HEK293T (cell line): ENCODE measurements at regions not wholly inside any gene's neighbourhood (a gene's known extent, or its start where the extent isn't known, plus 50 kb on each side); places are given as distances from the start of the nearest gene placed in this dataset.

Source experiments
- ARNT ChIP-seq: fragments of 450-650 bp; IDR thresholded peaks from 2 replicates; pipeline ENCODE4 v1.6.1; 2017; ENCODE audit warnings: mild to moderate bottlenecking
- BHLHE40 ChIP-seq: fragments of 450-650 bp; IDR thresholded peaks from 2 replicates; pipeline ENCODE4 v1.6.1; 2016; ENCODE audit warnings: mild to moderate bottlenecking, moderate library complexity, borderline replicate concordance
- CTBP1 ChIP-seq: fragments of 450-650 bp; IDR thresholded peaks from 2 replicates; pipeline ENCODE4 v1.6.1; 2016; ENCODE audit warnings: borderline replicate concordance
- ELF4 ChIP-seq: fragments of 450-650 bp; IDR thresholded peaks from 2 replicates; pipeline ENCODE4 v1.6.1; 2017; ENCODE audit warnings: antibody characterized with exemption
- FOXA1 ChIP-seq: fragments of 450-650 bp; IDR thresholded peaks from 2 replicates; pipeline ENCODE4 v1.6.1; 2016; ENCODE audit warnings: mild to moderate bottlenecking
- FOXK2 ChIP-seq: fragments of 450-650 bp; IDR thresholded peaks from 2 replicates; pipeline ENCODE4 v1.6.1; 2016; ENCODE audit warnings: mild to moderate bottlenecking
- FOXM1 ChIP-seq: fragments of 450-650 bp; IDR thresholded peaks from 2 replicates; pipeline ENCODE4 v1.6.1; 2017; ENCODE audit warnings: mild to moderate bottlenecking, borderline replicate concordance
- HDGF ChIP-seq: fragments of 450-650 bp; IDR thresholded peaks from 2 replicates; pipeline ENCODE4 v1.6.1; 2017; ENCODE audit warnings: antibody characterized with exemption, borderline replicate concordance
- LEF1 ChIP-seq: fragments of 450-650 bp; IDR thresholded peaks from 2 replicates; pipeline ENCODE4 v1.6.1; 2017; ENCODE audit warnings: mild to moderate bottlenecking, borderline replicate concordance
- PKNOX1 ChIP-seq: fragments of 450-650 bp; IDR thresholded peaks from 2 replicates; pipeline ENCODE4 v1.6.1; 2016
- SP1 ChIP-seq: fragments of 450-650 bp; IDR thresholded peaks from 2 replicates; pipeline ENCODE4 v1.6.1; 2017
- SUZ12 ChIP-seq: fragments of 450-650 bp; IDR thresholded peaks from 2 replicates; pipeline ENCODE4 v1.6.1; 2016; ENCODE audit warnings: mild to moderate bottlenecking
- TARDBP ChIP-seq: fragments of 450-650 bp; IDR thresholded peaks from 2 replicates; pipeline ENCODE4 v1.6.1; 2016
- ZNF384 ChIP-seq: fragments of 450-650 bp; IDR thresholded peaks from 2 replicates; pipeline ENCODE4 v1.6.1; 2016

DNA sequence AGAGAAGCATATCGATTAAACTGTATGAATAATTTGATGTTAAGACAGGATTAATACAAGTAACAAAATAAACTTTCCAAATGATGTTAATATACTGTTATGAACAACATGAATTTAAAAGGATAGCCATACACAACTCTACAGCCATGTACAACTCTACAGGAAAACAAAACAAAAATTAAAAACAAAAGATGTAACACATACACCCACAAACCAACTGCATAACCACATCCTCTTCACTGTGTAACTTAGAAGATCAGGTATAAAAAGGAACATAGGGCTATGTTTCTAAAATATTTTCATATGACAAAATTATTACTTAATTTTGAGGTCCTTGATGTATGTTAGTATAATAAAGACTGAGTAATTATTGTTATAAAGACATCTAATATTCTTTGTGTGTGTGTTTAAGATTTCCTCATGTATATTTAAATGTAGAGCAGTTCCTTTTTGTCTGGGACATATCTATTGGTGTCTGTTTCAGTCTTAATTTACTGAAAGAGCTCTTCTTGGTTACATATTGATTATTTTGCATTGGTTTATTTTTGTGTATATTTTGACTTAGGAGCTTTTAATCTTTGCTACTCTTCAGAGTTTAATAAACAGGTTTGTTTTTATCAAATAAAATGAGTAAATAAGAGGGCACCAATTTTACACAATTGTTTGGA, 966.8 kb upstream of the CTNND2 start:
- TF ChIP-seq ARNT (no peak), ELF4 (no peak), ZNF384 (no peak), FOXM1 (no peak), SUZ12 (no peak), HDGF (no peak), FOXA1 (no peak), SP1 (no peak), BHLHE40 (no peak), LEF1 (no peak), TARDBP (no peak), CTBP1 (no peak), PKNOX1 (no peak), FOXK2 (no peak)
